Epithelial cell of proximal tubule (primary cell): ENCODE measurements at regions not wholly inside any gene's neighbourhood (a gene's known extent, or its start where the extent isn't known, plus 50 kb on each side); places are given as distances from the start of the nearest gene placed in this dataset.

Source experiments
- DNase-seq: peaks from one replicate; pipeline ENCODE4 v3.0.0-alpha.2; 2011; ENCODE audit warnings: low read depth
- H3K4me3 ChIP-seq: 2 replicates; pipeline ENCODE4 v1.5.1; 2011; ENCODE audit warnings: low read depth, mild to moderate bottlenecking, low read length
- TF ChIP-seq, protein P1 (sequence below): conservative IDR thresholded peaks from 2 replicates; pipeline ENCODE4 v1.5.1; 2012; ENCODE audit warnings: low read depth, mild to moderate bottlenecking, low read length

DNA sequence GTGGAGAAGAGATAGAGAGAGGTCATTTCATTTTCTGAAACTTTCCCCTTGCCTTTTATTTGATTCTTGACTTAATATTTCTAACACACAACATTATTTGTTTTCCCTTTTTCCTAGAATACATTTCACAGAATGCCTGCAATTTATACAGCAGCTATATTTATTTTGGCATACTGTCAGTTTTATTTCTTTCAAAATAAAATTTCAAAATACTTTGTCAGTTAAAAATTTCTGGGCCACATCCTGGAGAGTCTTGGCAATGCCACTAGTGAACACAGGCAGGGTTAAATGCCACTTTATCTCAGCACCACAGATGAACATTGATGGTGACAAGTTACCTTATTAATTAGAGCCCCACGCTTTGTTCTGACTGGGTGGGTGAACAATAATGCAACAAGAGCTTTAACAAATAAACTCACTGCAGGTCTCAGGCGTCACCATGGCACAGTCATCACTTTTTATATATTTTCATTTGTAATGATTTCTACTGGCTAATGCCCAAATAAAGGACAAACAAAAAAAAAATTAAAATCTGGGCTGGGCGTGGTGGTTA is 494.0 kb downstream of the KIF20B start:
- no peak for DNase-seq
- no peak overlapping the region for H3K4me3 ChIP-seq
- TF ChIP-seq, protein P1, sequence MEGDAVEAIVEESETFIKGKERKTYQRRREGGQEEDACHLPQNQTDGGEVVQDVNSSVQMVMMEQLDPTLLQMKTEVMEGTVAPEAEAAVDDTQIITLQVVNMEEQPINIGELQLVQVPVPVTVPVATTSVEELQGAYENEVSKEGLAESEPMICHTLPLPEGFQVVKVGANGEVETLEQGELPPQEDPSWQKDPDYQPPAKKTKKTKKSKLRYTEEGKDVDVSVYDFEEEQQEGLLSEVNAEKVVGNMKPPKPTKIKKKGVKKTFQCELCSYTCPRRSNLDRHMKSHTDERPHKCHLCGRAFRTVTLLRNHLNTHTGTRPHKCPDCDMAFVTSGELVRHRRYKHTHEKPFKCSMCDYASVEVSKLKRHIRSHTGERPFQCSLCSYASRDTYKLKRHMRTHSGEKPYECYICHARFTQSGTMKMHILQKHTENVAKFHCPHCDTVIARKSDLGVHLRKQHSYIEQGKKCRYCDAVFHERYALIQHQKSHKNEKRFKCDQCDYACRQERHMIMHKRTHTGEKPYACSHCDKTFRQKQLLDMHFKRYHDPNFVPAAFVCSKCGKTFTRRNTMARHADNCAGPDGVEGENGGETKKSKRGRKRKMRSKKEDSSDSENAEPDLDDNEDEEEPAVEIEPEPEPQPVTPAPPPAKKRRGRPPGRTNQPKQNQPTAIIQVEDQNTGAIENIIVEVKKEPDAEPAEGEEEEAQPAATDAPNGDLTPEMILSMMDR: no peak

DNA sequence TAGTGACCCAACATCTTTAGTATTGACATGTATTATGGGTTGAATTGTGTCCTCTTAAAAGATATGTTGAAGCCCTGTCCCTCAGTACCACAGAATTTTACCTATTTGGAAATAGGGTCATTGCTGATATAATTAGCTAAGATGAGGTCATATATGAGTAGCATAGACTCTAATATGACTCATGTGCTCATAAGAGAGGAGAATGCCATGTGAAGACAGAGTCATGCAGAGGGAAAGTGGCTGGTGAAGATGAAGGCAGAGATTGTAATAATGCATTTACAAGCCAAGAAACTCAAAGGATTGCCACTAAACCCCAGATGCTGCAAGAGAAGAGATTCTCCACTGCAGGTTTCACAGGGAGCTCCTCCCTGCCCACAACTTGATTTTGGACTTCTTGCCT is 496.4 kb downstream of the KIF20B start:
- DNase-seq: no peak

DNA sequence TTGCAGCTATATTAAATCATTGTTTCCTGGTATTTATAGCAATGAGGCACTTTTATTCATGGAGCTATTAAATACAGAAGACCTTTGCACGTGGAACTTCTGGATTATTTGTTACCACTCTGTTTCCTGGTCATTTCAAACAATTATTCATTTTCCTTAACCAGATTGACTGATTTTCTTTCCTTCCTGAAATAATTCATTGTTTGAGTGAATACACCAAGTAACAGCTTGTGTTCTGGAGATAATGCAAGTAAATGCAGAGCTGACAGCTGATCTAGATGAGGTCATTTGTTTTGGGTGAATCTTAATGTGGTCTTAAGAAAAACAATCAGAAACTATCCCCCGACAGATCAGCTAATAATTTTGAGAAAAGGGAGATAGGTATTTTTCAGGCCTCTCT is 497.7 kb downstream of the KIF20B start:
- no peak overlapping the region for H3K4me3 ChIP-seq
- DNase-seq: no peak

More for the DNA sequence above, 496.4 kb downstream of the KIF20B start:
- TF ChIP-seq, protein P1: no peak
- H3K4me3 ChIP-seq: no peak overlapping the region

DNA sequence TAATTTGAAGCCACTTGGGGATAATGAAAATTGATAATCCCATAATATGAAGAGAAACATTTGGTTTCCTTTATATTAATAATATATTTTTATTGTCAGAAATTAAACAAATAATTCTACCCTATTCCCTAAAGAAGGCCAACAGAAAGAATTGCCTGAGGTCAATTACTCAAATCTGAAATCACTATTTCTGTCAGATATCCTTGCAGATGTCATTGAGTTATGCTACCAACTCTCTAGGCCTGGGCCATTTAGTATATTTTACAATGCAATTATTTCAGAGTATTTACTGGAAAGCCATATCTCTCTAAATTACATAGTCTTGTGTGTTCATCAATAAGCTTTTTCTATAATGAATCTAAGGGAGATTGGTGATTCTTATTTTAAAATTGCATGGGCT is 498.1 kb downstream of the KIF20B start:
- TF ChIP-seq, protein P1: no peak
- no peak overlapping the region for H3K4me3 ChIP-seq
- no peak for DNase-seq

More for the DNA sequence above, 497.7 kb downstream of the KIF20B start:
- TF ChIP-seq, protein P1: no peak

DNA sequence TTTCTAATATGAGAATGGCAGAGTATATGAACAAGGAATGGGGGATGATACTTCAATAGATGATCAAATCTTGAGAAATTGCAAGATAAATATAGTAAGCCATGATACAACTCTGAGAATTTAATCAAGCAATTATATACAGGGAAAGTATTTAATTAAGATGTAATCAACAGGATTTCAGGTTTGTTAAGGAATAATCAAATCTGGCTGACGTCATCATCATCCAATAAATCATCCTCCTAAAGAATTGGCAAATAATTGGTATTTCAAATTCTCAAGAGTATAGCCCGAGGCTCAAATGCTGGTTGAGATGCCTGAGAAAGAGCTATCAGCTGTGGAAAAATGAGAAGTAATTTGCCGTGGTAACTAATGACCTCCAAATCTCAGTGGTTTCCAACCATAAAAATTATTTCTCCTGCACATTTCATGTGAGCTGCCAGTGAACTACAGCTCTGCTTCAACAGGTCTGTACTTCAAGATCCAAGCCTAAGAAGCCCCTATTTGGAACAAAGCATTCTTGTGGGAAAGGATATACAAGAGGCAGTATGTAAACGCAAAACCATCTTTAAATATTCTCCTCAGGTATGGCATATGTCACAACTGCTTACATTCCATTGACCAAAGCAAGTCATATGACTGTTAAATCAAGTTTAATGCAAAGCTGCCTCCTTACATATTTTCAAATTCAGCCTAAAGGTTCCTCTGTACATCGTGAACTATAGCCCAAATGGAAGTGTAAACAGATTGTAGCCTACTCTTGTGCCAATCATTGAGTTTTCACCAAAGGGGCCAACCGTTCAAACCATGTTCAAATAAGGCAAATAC is 503.0 kb downstream of the KIF20B start:
- TF ChIP-seq, protein P1: no peak
- no peak overlapping the region for H3K4me3 ChIP-seq
- no peak for DNase-seq

DNA sequence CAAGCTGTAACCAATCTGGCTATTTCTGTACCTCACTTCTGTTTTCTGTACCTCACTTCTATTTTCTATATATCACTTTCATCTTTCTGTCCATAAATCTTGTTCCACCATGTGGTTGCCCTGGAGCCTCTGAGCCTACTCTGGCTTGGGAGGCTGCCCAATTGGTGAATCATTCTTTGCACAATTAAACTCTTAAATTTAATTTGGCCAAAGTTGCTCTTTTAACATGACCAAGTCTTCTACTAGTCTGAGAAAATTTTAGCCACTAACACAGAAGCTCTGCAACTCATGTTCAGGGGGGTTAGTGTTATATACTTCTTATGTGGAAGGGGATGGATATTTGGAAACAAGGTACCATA is 503.5 kb downstream of the KIF20B start:
- DNase-seq: no peak
- TF ChIP-seq, protein P1: no peak
- no peak overlapping the region for H3K4me3 ChIP-seq

DNA sequence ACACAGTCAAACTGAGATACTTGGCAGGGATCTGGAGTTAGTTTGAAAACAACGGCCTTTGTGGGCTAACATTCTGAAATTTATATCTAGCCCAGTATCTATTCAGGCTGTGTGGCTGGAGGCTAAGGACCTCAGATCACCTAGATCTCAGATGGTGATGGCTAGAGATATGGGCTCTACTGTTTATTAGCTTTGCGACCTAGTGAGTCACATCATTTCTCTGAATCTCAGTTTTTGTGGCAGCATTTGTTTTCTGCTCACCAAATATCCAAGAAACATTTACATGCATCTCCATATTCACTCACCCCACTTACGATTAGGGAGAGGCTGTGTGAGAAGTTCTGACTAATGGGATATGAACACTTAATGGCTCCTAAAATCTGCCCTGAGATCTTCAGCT is 503.9 kb downstream of the KIF20B start:
- H3K4me3 ChIP-seq: no peak overlapping the region
- no peak for DNase-seq
- TF ChIP-seq, protein P1: no peak
